Neural progenitor cell (in vitro differentiated cells): ENCODE measurements at regions not wholly inside any gene's neighbourhood (a gene's known extent, or its start where the extent isn't known, plus 50 kb on each side); places are given as distances from the start of the nearest gene placed in this dataset.

ENCODE experiments used
- DNase-seq: peaks from one replicate; pipeline ENCODE4 v3.0.0-alpha.2; 2016; ENCODE audit warnings: low spot score
- H2AFZ ChIP-seq: fragments of 200-600 bp; sonication (generic); replicated peaks from 2 replicates; pipeline ENCODE4 v1.6.1; 2016; ENCODE audit warnings: antibody characterized with exemption
- H3F3A ChIP-seq: fragments of 200-600 bp; sonication (generic); 2 replicates; pipeline ENCODE4 v1.6.1; 2016; ENCODE audit warnings: antibody characterized with exemption, low read depth
- H3K27ac ChIP-seq: fragments of 200-600 bp; sonication (generic); 2 replicates; pipeline ENCODE4 v1.5.1; 2016; ENCODE audit warnings: mild to moderate bottlenecking
- H3K27me3 ChIP-seq: fragments of 200-600 bp; sonication (generic); 2 replicates; pipeline ENCODE4 v1.6.1; 2016; ENCODE audit warnings: mild to moderate bottlenecking, moderate library complexity
- H3K36me3 ChIP-seq: fragments of 200-600 bp; sonication (generic); 2 replicates; pipeline ENCODE4 v1.5.1; 2016
- H3K4me1 ChIP-seq: fragments of 200-600 bp; sonication (generic); 2 replicates; pipeline ENCODE4 v1.6.1; 2016; ENCODE audit warnings: mixed run types
- H3K4me2 ChIP-seq: fragments of 200-600 bp; sonication (generic); 2 replicates; pipeline ENCODE4 v1.6.1; 2016
- H3K4me3 ChIP-seq: fragments of 200-600 bp; sonication (generic); 2 replicates; pipeline ENCODE4 v1.5.1; 2016
- H3K79me2 ChIP-seq: fragments of 200-600 bp; sonication (generic); 2 replicates; pipeline ENCODE4 v1.6.1; 2016; ENCODE audit warnings: low read depth
- H3K9ac ChIP-seq: fragments of 200-600 bp; sonication (generic); 2 replicates; pipeline ENCODE4 v1.6.1; 2016
- H3K9me3 ChIP-seq: fragments of 200-600 bp; sonication (generic); 2 replicates; pipeline ENCODE4 v1.5.1; 2016; ENCODE audit warnings: low read depth
- H4K20me1 ChIP-seq: fragments of 200-600 bp; sonication (generic); 2 replicates; pipeline ENCODE4 v1.6.1; 2016; ENCODE audit warnings: low read depth
- H3K27ac Mint-ChIP-seq: 3 replicates; pipeline ENCODE4 v1.8.0; 2021; ENCODE audit warnings: mixed read lengths
- H3K27me3 Mint-ChIP-seq: 2 replicates; pipeline ENCODE4 v1.8.0; 2022; ENCODE audit warnings: low read depth, mild to moderate bottlenecking, inconsistent platforms, moderate library complexity, mixed read lengths; ENCODE audit not compliant: insufficient read depth
- H3K36me3 Mint-ChIP-seq: 3 replicates; pipeline ENCODE4 v1.8.0; 2021; ENCODE audit warnings: mixed read lengths
- H3K4me1 Mint-ChIP-seq: 3 replicates; pipeline ENCODE4 v1.8.0; 2021; ENCODE audit warnings: mixed read lengths
- H3K4me3 Mint-ChIP-seq: 3 replicates; pipeline ENCODE4 v1.8.0; 2021; ENCODE audit warnings: mild to moderate bottlenecking, moderate library complexity, mixed read lengths
- H3K9me3 Mint-ChIP-seq: 3 replicates; pipeline ENCODE4 v1.8.0; 2020; ENCODE audit warnings: mixed read lengths
- EZH2 ChIP-seq: fragments of 200-600 bp; sonication (generic); IDR thresholded peaks from 2 replicates; pipeline ENCODE4 v1.6.1; 2017; ENCODE audit warnings: antibody characterized with exemption, mild to moderate bottlenecking, moderate library complexity
- EZH2phosphoT487 ChIP-seq: fragments of 200-600 bp; sonication (generic); IDR thresholded peaks from 2 replicates; pipeline ENCODE4 v1.6.1; 2017; ENCODE audit warnings: antibody characterized with exemption
- TF ChIP-seq, protein P1 (sequence below): fragments of 200-600 bp; sonication (generic); IDR thresholded peaks from 2 replicates; pipeline ENCODE4 v1.5.1; 2017; ENCODE audit warnings: antibody characterized with exemption, mild to moderate bottlenecking

DNA sequence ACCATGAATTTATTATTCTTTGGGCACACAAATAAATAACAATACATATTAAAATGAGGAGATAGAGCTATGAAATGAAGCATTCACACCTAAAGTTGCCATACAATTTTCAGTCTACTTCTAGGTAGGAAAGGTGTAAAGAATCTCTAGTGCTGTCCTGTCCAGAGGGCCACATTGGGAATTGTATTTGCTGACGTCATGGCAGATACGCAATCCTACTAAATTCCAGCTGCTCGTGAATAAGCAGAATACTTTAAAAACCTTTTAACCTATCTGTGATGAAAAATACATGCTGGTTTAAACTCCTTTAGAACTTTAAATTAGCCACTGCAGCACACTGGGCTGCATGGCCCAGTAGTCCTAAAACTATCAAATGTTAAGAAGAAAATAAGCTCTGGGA is 236.1 kb downstream of the FSCB start:
- Histone ChIP-seq H3K4me1 (no peaks in the 10 kb centered on the region), H3K4me2 (no peak overlapping the region), H3K9me3 (no peaks in the 10 kb centered on the region), H3K4me3 (no peak overlapping the region), H4K20me1 (no peaks in the 10 kb centered on the region), H3K9ac (no peak overlapping the region), H2AFZ (no peak overlapping the region), H3K27ac (no peak overlapping the region), H3K27me3 (no peaks in the 10 kb centered on the region), H3F3A (no peaks in the 10 kb centered on the region), H3K36me3 (no peaks in the 10 kb centered on the region), H3K79me2 (no peaks in the 10 kb centered on the region)
- Mint-ChIP-seq H3K4me1 (no peaks in the 10 kb centered on the region), H3K9me3 (no peaks in the 10 kb centered on the region), H3K4me3 (no peak overlapping the region), H3K27me3 (peaks cover 2% of the 10 kb centered on the region), H3K36me3 (no peaks in the 10 kb centered on the region), H3K27ac (no peak overlapping the region)
- no peak for TF ChIP-seq EZH2
- no peak for TF ChIP-seq EZH2phosphoT487
- TF ChIP-seq, protein P1, sequence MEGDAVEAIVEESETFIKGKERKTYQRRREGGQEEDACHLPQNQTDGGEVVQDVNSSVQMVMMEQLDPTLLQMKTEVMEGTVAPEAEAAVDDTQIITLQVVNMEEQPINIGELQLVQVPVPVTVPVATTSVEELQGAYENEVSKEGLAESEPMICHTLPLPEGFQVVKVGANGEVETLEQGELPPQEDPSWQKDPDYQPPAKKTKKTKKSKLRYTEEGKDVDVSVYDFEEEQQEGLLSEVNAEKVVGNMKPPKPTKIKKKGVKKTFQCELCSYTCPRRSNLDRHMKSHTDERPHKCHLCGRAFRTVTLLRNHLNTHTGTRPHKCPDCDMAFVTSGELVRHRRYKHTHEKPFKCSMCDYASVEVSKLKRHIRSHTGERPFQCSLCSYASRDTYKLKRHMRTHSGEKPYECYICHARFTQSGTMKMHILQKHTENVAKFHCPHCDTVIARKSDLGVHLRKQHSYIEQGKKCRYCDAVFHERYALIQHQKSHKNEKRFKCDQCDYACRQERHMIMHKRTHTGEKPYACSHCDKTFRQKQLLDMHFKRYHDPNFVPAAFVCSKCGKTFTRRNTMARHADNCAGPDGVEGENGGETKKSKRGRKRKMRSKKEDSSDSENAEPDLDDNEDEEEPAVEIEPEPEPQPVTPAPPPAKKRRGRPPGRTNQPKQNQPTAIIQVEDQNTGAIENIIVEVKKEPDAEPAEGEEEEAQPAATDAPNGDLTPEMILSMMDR, result no peak
- DNase-seq, result no peak

DNA sequence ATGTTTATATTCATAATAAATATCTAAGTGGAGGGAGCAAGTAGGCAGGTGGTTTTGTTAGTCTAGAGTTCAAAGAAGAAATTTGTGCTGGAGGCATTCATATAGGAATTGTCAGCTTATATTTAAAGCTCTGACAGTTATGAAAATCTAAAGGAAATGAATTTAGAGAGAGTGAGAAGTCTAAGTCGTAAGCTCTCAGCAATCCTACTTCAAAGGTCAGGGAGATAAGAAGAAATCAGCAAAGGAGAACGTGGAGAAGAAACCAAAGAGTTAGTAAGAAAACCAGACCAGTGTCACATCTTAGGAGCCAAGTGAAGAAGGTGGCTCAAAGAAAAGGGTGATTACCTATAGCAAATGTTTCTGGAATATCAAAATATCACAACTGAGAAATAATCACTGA is 241.8 kb downstream of the FSCB start:
- no peaks in the 10 kb centered on the region for H3K36me3 Mint-ChIP-seq
- Histone ChIP-seq H3K36me3 (no peaks in the 10 kb centered on the region), H3K9ac (no peak overlapping the region), H3F3A (no peaks in the 10 kb centered on the region), H3K4me2 (no peak overlapping the region), H3K27ac (no peak overlapping the region), H3K4me1 (no peaks in the 10 kb centered on the region), H3K9me3 (no peaks in the 10 kb centered on the region), H3K4me3 (no peak overlapping the region), H4K20me1 (no peaks in the 10 kb centered on the region), H3K79me2 (no peaks in the 10 kb centered on the region), H2AFZ (no peak overlapping the region), H3K27me3 (no peaks in the 10 kb centered on the region)
- H3K4me3 Mint-ChIP-seq, result no peak overlapping the region
- H3K4me1 Mint-ChIP-seq, result no peaks in the 10 kb centered on the region
- no peaks in the 10 kb centered on the region for H3K9me3 Mint-ChIP-seq
- no peak for DNase-seq
- H3K27ac Mint-ChIP-seq, result no peak overlapping the region
- TF ChIP-seq, protein P1, result no peak
- TF ChIP-seq EZH2 (no peak), EZH2phosphoT487 (no peak)
- H3K27me3 Mint-ChIP-seq, result peaks cover 2% of the 10 kb centered on the region

DNA sequence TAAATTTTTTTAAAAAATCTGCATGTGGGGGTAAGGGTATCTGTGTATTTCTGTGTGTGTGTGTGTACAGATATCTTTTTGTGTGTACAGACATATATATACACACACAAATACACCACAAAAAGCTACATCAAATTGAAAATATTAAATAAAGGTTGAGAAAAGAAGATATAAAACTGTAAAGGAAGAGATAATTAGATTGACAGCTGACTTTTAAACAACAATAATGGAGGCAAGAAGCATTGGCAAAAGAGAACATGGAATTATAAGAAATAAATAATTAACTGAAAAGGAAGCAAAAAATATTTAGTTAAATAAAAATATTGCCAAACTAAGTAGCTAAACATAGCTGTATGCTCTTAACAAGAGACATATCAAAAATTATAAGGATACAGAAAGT is 291.4 kb downstream of the FSCB start:
- Histone ChIP-seq H3K27me3 (no peaks in the 10 kb centered on the region), H3K79me2 (no peaks in the 10 kb centered on the region), H3K36me3 (no peaks in the 10 kb centered on the region), H2AFZ (no peak overlapping the region), H3K9me3 (no peaks in the 10 kb centered on the region), H3K27ac (no peak overlapping the region), H4K20me1 (no peaks in the 10 kb centered on the region), H3K4me1 (no peaks in the 10 kb centered on the region), H3K4me3 (no peak overlapping the region), H3F3A (no peaks in the 10 kb centered on the region), H3K4me2 (no peak overlapping the region), H3K9ac (no peak overlapping the region)
- Mint-ChIP-seq H3K27me3 (no peaks in the 10 kb centered on the region), H3K27ac (no peak overlapping the region), H3K4me1 (no peaks in the 10 kb centered on the region), H3K9me3 (no peaks in the 10 kb centered on the region), H3K4me3 (no peak overlapping the region), H3K36me3 (no peaks in the 10 kb centered on the region)
- no peak for DNase-seq
- TF ChIP-seq EZH2, result no peak
- TF ChIP-seq EZH2phosphoT487, result no peak
- TF ChIP-seq, protein P1, result no peak

DNA sequence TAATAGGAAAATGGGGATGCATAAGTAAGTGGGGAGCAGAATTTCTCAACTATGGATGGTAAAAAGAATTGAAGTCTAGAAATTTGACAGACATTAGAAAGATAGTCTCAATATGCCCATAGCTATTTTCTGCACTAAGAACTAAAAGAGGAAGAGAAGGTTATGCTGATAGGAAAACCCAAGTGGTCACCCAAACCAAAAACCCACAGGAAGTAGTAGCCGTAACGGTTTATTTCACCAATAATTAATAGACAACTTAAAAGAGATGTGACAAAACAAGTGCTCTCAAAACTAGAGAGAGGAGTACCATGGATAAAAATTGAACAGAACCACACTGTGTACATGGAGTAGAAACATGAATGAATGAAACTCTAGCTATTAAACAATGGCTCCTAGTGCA is 295.4 kb downstream of the FSCB start:
- H3K27me3 Mint-ChIP-seq, result no peaks in the 10 kb centered on the region
- H3K36me3 Mint-ChIP-seq, result no peaks in the 10 kb centered on the region
- TF ChIP-seq, protein P1, result no peak
- no peak for TF ChIP-seq EZH2phosphoT487
- TF ChIP-seq EZH2, result no peak

More for the DNA sequence above, 295.4 kb downstream of the FSCB start:
- DNase-seq, result no peak
- H3K4me1 ChIP-seq, result no peaks in the 10 kb centered on the region
- Mint-ChIP-seq H3K27ac (no peak overlapping the region), H3K9me3 (peaks cover 3% of the 10 kb centered on the region), H3K4me3 (no peak overlapping the region), H3K4me1 (no peaks in the 10 kb centered on the region)
- no peak overlapping the region for H3K4me3 ChIP-seq
- no peaks in the 10 kb centered on the region for H4K20me1 ChIP-seq
- no peaks in the 10 kb centered on the region for H3K36me3 ChIP-seq
- H2AFZ ChIP-seq, result no peak overlapping the region
- no peaks in the 10 kb centered on the region for H3K9me3 ChIP-seq
- H3K27me3 ChIP-seq, result no peaks in the 10 kb centered on the region
- H3K79me2 ChIP-seq, result no peaks in the 10 kb centered on the region
- H3K9ac ChIP-seq, result no peak overlapping the region
- H3K27ac ChIP-seq, result no peak overlapping the region
- no peaks in the 10 kb centered on the region for H3F3A ChIP-seq
- no peak overlapping the region for H3K4me2 ChIP-seq
